GM12874 (cell line): ENCODE measurements at regions not wholly inside any gene's neighbourhood (a gene's known extent, or its start where the extent isn't known, plus 50 kb on each side); places are given as distances from the start of the nearest gene placed in this dataset.

Experiments
- CTCF ChIP-seq: IDR thresholded peaks from 2 replicates; pipeline ENCODE4 v1.5.1; 2011; ENCODE audit warnings: low read depth, mild to moderate bottlenecking, control low read depth, low read length, moderate library complexity; ENCODE audit not compliant: insufficient read depth

GRCh38 chr6:19759117-19759880, 77.9 kb upstream of the ID4 start:
- TF ChIP-seq CTCF, result no peak

- no peak for TF ChIP-seq CTCF
These were observed 76.0 kb upstream of the ID4 start for GRCh38 chr6:19761121-19761520.

- no peak for TF ChIP-seq CTCF
These were observed 65.3 kb upstream of the ID4 start for GRCh38 chr6:19771753-19772336.

GRCh38 chr6:19772891-19773290, 64.3 kb upstream of the ID4 start:
- no peak for TF ChIP-seq CTCF

- no peak for TF ChIP-seq CTCF
These were observed 55.9 kb upstream of the ID4 start for GRCh38 chr6:19781269-19781668.

GRCh38 chr6:19782588-19782987, 54.6 kb upstream of the ID4 start:
- TF ChIP-seq CTCF, result no peak
